HuH-7.5 (cell line): ENCODE measurements at regions not wholly inside any gene's neighbourhood (a gene's known extent, or its start where the extent isn't known, plus 50 kb on each side); places are given as distances from the start of the nearest gene placed in this dataset.
"Not testable (repeated sequence)": the region's sequence is repeated elsewhere in the genome, so short reads cannot be mapped to it uniquely, and the experiment has no call there.

Experiments
- DNase-seq: peaks from one replicate; pipeline ENCODE4 v3.0.0; 2011; ENCODE audit warnings: low spot score

DNA sequence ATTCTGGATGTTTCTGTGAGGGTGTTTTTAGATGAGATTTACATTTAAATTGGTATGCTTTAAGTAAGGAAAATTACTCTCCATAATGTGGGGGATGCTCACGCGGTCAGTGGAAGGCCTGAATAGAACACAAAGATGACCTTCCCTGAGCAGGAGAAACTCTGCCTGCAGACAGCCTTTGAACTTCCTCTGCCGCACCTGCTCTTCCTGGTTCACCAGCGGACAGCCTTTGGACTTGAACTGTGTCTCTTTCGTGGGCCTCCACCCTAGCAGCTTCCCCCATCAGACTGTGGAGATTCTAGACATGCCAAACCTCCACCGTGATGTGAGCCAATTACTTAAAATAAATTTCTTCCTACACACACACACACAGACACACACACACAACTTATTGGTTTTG lies 210.7 kb downstream of the EFCAB11 start:
- DNase-seq: no peak

- no peak for DNase-seq
Measured at GRCh38 chr14:89740241-89740640, 214.3 kb downstream of the EFCAB11 start.

DNA sequence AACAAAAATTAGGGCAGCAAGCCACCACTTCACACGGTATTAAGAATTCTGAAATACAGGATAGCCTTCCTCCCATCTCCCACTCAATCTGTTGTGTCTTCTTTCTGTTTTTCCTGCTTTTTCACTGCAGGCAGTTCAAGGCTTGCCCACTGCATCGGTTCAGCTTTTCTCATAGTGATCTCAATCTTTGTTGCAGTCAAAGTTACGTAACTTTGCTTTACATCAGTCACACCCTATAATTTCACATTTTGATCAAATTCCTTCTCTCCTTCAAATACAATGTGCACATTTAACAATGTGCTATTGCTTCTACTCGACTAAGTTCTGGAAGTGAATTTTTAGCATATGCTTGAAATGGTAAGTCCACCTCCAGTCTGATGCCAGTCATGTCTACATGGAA lies 217.6 kb downstream of the EFCAB11 start:
- DNase-seq: no peak

DNA sequence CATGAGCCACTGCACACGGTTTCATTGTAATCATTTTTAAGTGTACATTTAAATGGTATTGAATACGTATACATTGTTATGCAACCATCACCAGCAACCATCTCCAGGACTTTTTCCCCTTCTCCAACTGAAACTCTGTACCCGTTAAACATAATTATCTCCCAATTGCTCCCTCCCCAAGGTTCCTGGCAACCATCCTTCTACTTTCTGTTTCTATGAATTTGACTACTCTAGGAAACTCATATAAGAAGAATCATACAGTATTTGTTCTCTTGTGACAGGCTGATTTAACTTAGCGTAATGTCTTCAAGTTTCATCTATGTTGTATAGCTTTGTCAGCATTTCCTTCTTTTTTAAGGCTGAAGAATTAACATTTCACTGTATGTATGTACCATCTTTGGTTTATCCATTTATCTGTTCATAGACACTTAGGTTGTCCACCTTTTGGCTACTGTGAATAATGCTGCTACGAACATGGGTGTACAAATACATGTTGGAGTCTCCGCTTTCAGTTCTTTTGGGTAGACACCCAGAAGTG lies 223.1 kb downstream of the EFCAB11 start:
- DNase-seq: no peak

DNA sequence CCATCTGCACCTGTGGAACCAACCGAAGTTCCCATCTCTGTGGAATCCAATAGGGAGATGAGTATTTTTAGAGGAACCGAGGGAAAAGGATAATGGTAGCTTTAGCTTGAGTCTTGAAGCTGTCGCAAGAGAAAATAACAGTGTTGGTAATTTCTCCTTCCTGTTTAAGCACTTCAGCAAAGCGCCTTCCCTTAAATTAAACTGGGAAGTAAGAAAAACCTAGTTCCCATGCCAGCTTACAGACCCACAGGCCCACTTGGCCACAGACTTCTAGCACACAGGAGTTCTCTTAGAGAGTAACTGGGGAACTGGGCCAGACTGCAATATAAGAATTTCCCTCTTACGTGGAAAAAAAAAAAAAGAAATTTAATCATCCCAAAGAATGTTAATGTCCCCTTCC lies 223.8 kb downstream of the EFCAB11 start:
- DNase-seq: no peak

DNA sequence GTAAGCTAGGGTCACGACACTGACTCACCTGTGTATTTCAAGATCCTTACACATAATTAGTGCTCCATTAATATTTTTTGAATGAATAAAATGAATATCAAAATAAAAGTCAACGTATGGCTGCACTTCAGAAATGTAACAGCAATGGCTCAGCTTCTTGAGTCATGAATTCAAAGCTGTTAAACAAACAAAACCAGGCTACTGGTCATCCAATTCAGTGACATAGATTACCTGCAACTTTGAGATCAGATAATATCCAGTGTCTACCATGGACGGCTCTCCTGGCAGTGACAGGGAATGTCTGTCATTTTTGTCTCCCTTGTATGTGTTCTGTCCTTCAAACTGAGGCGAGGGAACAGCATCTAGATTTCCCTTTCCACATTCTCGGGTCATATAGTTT lies 225.6 kb downstream of the EFCAB11 start:
- DNase-seq: no peak

- not testable (repeated sequence) for DNase-seq
Measured at GRCh38 chr14:89726226-89726625, 228.3 kb downstream of the EFCAB11 start.

DNA sequence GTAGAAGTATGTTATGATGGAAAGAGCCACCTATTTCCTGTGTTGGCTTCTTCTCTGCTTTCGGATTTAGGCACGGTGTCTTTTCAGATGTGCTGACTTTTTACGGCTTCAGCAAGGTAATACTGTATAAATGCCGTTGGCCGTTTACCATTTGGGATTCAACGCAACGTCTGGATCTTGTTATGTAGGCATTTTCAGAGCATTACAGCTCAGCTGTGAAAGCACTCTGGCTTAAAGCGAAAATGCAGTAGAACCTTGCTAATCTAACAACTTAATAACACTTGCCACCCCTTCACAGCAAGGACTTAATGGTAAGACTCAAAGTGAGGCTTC lies 229.9 kb downstream of the EFCAB11 start:
- DNase-seq: no peak

- DNase-seq: no peak
Measured at GRCh38 chr14:89723930-89724627, 230.5 kb downstream of the EFCAB11 start.

DNA sequence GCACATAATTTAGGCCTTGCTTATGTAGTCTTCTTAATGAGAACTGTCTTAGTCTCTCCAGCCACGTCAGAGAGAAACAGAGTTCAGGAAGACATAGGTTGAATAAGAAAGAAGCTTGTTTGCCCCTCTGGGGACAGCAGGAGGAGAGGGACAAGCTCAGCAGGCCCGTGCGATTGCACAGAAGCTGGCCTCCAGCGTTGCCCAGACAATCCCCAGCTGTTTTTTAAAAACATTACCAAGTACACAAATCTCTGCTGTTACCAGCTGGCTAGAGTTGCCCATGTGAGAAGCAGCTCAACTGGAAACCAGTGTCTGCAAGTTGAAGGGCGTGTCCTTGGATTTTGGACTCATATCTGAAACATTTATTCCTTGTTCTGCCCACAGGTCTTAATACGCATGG lies 232.6 kb downstream of the EFCAB11 start:
- no peak for DNase-seq

DNA sequence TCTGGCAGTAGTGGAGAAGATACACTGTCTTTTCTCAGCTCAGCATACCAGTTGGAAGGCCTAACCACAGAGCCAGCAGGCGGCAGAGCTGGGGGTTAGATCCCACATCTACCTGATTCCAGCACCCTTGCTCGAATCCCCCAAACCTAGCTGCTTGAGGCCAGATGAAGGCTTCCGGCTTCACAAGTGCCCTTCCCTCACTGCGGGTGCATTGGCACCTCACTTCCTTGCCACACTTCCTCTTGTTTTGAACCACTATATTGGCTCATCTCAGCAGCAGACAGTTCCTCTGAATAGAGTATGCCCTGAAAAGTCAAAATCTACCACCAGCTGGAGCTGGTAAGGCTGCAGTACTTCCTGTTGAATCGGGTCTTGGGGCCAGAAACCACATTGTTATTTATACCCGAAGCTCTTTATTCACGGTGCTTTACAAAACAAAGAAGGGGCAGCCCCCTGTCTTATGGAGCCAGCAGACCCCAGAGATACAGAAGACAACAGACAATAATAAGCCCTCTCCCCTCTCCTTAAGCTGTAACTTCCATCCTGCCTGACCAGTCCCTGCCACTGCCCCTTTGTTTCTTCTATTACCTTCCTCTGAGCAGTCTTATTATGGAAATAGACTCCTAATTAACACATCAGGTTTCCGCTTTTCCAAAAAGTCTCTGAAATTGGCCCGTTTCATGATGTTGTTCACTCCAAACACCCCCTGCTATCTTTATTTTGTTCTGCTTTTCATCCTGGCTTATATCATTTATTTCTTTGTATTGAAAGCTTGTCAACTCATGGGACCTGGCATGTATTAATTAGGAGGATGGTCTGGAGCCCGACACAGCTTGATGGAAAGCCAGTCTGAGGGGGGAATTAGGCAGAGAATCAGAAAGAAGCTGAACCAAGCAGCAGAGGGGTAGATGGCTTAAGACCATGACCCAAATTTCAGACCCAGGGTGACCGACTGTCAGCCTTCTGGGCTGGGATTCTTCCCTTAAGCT lies 233.5 kb downstream of the EFCAB11 start:
- DNase-seq: no peak

DNA sequence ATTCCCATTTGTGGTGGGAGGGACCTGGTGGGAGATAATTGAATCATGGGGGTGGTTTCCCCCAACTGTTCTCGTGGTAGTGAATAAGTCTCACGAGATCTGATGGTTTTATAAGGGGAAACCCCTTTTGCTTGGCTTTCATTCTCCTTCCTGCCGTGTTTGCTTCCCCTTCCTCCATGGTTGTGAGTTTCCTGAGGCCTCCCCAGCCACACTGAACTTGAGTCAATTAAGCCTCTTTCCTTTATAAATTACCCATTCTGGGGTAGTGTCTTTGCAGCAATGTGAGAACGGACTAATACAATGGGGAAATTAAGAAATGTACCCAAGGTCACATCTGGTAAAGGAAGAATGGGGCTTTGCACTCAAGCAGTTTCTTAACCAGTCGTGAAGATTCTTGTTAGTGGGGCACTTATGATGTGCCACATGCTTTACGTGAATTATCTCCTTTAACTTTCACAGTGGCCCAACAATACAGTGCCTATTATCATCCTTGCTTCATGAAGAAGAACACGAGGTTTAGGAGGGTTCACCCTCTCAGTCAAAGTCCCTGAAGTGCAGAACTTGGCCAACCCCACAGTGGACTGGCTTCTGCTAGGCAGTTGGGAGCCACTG lies 234.3 kb downstream of the EFCAB11 start:
- no peak for DNase-seq

GRCh38 chr14:89719366-89720075 lies 235.0 kb downstream of the EFCAB11 start:
- DNase-seq: no peak

GRCh38 chr14:89708982-89709625 lies 245.4 kb downstream of the EFCAB11 start:
- DNase-seq: no peak

DNA sequence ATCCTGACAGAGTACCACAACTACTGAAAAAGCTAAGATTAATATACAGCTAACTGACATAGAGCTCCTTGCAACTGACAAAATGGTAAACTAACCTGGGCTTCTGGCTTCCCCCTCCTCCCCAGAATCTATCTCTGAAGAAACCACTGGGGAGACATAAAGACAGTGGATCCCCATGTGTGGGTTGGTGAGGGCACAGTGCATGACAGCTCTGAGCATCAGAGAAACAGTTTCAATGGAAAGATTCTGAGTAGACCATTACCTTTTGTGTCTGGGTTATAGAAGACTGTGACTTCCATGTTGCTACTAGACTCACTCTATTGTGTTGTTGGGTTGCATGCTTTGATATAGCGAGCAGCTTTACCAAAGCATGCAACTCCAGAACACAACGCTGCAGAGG lies 247.4 kb downstream of the EFCAB11 start:
- DNase-seq: no peak

DNA sequence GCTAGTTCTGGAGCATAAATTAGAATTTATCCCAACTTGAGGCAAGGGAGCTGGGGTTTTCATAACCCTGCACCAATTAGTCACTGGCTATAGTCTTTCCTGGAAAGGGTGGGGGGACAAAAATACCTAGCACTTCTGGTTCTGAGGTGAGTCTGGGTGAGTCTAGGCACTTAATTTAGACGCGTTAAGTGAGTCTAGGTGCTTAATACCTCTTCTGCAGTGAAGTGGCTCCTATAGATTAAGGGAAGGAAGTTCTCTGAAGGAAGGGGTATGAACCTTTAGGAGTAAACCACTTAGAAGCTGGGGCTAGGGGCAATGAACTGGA lies 251.7 kb downstream of the EFCAB11 start:
- DNase-seq: no peak

GRCh38 chr14:89702073-89702875 lies 252.3 kb downstream of the EFCAB11 start:
- no peak for DNase-seq

- DNase-seq: peak; percentile 72
Measured at GRCh38 chr14:89701211-89702043, 253.1 kb downstream of the EFCAB11 start.

DNA sequence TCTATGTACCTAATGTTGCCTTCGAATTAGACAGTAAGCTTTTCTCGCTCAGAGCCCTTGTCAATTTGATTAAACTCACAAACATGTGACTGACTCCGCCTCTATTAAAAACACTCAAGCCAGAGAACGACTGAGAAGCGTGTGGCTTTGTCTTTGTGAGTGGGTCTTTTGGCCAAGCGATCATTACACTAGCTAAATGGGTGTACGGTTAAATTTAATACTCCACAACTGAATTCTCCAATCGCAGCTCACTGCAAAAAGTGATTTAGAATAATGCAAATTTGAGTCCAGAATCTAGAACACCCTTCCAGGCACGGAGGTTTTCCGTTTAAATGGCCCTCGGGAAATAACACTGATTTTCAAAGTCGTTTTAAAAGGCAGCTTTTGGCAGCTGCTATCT lies 253.7 kb downstream of the EFCAB11 start:
- no peak for DNase-seq

DNA sequence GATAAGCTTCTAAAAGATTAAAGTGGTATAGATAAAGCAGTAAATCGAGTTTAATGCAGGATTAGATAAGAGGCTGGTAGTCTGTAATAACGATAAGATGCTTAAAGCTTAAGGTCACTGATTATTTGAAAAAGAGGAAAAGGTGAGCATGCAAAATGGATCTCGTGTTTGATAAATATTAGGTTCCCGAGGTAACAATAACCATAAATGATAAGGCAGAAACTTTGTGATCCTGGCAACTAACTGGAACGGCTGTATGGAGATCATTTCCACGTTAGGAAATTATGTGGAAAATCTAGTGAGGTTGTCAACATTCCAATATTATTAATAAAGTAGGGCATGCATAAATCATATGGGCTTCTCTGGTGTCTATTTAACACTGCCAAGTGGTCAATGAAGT lies 255.5 kb downstream of the EFCAB11 start:
- DNase-seq: no peak
